HuH-7.5 (cell line): ENCODE measurements at regions not wholly inside any gene's neighbourhood (a gene's known extent, or its start where the extent isn't known, plus 50 kb on each side); places are given as distances from the start of the nearest gene placed in this dataset.
A peak's percentile ranks its signal among the peaks of the same experiment; 100 is the strongest.
"Not testable (repeated sequence)": the region's sequence is repeated elsewhere in the genome, so short reads cannot be mapped to it uniquely, and the experiment has no call there.

Experiments
- DNase-seq: peaks from one replicate; pipeline ENCODE4 v3.0.0; 2011; ENCODE audit warnings: low spot score

DNA sequence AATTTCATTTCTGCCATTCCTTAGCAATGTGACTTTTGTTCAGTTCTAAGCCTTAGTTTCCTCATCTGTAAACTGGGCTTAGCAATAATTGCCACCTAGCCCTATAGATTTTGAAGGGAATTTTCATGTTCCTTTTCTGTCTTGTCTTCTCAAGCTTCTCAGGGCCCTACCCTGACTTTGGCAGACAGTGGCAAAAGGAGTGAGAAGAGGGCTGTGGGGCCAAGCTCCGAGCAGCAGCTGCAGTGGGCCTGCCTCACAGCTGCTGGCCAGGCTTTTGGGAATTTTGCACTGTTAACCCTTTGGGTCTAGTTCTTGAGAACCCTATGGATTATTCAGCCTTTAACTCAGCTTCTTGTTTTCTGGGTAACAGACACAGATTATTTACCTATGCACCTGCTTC, 67.6 kb upstream of the IGSF1 start:
- DNase-seq, result no peak

- DNase-seq, result no peak
These were observed 70.5 kb upstream of the IGSF1 start for GRCh38 chrX:131359611-131360010.

- no peak for DNase-seq
These were observed 76.7 kb upstream of the IGSF1 start for GRCh38 chrX:131365766-131366165.

- no peak for DNase-seq
These were observed 77.3 kb upstream of the IGSF1 start for GRCh38 chrX:131366407-131366806.

DNA sequence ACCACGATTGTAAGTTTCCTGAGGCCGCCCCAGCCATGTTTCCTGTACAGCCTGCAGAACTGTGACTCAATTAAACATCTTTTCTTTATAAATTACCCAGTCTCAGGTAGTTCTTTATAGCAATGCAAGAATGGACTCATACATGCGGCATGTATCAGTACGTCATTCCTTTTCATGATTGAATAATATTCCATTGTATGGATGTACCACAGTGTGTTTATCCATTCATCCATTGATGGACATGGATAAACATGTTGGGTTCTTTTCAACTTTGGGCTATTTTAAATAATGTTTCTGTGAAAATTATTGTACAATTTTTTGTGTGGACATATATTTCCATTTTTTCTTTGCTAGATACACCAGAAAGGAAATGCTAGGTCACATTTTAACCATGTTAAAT, 99.2 kb upstream of the IGSF1 start:
- no peak for DNase-seq

- no peak for DNase-seq
These were observed 103.6 kb upstream of the IGSF1 start for GRCh38 chrX:131392666-131393065.

DNA sequence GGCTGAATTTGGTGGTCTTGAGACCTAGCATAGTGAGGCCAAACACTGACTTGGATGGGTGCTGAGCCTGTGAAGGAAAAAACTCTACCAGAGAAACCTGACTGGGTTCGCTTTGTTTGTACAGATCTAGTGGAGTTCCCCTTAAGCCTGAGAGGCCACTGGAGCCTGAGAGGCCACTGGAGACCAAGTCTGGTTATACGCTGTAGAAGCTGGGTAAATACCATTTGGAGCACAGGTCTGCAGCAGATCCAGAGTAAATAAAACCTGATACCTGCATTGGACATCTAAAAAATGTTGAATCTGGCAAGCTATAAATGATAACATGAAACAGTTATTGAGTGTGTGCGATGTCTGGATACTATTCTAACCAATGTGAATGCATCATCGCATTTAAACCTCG, 104.3 kb upstream of the IGSF1 start:
- DNase-seq, result no peak

GRCh38 chrX:131394384-131394783, 105.3 kb upstream of the IGSF1 start:
- no peak for DNase-seq

- no peak for DNase-seq
These were observed 108.8 kb upstream of the IGSF1 start for GRCh38 chrX:131397891-131398290.

DNA sequence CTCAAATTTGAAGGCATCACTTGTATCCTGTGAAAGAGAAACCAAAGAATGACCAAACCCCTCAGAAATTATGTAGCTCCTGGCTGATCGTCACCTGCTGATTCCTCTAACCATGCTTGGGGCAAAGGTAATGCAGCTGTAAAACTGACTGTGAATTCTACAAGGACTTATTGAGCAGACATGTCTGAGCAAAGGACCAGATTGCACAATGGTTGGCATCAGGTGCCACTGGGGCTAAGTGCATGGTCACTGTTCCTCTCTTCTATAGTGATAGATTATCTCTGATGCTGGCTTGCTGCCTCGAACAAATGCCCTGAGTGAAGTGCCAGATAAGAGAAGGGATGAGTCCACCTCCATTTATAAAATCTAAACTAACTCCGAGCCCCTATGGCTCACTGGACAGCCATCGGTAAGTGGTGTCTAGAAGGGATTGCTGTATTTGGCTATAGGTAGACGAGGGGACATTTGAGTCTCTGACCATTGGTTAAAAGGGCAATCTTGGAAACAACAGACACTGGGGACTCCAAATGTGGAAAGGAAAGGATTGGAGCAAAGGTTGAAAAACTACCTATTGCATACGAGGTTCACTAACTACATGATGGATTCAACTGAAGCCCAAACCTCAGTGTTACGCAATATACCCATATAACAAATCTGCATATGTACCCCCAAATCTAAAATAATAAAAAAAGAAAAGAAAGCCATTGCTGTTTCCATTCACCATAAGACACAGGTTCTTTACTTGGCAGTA, 110.7 kb upstream of the IGSF1 start:
- no peak for DNase-seq

- DNase-seq, result peak; percentile 6
These were observed 113.2 kb upstream of the IGSF1 start for GRCh38 chrX:131402124-131402811.

DNA sequence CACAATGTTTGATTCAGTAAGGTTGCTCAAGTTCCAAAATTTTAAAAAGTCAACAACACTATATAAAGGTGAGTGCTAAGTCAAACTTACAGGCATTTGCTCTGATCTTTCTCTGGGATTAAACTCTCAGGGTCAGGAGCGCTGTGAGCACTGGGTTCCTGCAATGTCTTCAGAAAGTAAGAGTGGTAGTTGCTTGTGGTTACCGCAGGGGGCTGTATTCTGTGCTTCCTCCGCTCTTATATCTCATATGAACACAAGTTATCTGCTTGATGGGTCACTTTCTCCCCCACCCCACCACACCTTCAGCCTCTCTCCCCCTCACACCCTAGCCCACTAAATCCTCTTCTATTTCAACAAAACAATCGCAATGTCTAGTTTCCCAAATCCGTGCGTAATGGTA, 116.4 kb upstream of the IGSF1 start:
- no peak for DNase-seq

DNA sequence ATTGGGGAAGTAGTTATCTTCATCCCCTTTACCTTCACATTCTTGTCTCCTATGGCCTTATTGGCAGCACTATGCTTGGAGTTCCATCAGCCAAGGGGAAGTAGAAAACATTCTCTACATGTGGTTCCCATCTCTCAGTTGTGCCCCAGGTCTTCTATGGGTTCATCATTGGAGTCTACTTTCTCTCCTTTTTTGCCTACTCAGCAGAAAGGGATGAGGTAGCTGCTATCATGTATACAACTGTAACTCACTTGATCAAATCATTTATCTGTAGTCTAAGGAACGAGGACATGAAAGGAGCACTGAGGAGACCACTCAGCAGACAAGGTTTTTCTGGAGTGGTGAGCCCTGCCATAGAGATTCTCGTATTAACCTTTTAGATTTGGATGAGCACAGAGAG, 119.0 kb upstream of the OR13H1 start:
- no peak for DNase-seq

DNA sequence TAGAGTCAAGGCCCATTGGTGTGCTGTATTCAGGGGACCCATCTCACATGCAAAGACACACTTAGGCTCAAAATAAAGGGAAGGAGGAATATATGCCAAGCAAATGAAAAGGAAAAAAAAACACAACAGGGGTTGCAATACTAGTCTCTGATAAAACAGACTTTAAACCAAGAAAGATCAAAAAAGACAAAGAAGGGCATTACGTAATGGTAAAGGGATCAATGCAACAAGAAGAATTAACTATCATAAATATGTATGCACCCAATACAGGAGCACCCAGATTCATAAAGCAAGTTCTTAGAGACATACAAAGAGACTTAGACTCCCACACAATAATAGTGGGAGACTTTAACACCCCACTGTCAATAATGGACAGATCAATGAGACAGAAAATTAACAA, 113.4 kb upstream of the OR13H1 start:
- DNase-seq, result not testable (repeated sequence)

GRCh38 chrX:131441033-131441432, 102.8 kb upstream of the OR13H1 start:
- DNase-seq, result no peak

DNA sequence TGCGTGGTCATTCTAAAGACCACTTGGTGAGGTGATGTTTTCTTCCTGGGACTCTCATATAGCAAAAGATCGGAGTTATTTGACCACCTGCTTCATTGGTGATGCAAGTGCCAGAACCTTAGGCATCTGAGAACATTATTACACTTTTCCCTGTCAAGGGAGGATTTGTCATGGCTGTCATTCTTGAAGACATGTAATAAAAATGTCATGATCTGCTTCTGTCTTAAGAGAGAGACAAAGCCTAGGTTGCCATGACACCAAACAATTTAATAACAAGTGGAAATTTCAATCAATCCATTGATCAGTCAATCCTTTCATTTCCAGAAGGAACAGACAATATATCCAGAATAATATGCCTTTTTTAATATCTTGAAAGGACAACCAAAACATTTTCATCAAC, 97.9 kb upstream of the OR13H1 start:
- DNase-seq, result no peak

GRCh38 chrX:131461855-131462254, 82.0 kb upstream of the OR13H1 start:
- DNase-seq, result not testable (repeated sequence)

DNA sequence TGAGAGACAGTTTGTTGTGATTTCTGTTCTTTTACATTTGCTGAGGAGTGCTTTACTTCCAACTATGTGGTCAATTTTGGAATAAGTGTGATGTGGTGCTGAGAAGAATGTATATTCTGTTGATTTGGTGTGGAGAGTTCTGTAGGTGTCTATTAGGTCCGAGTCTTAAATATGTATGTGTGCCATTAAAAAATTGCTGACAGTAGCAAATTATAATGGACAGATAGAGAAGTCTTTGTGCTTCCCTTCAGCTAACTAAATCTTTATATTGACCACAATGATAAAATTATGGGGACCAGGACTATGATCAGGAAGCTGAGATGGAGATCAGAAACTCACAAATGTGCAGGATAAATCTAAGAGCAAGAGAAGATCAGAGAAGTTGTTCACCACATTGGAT, 70.1 kb upstream of the OR13H1 start:
- not testable (repeated sequence) for DNase-seq

- no peak for DNase-seq
These were observed 66.4 kb upstream of the OR13H1 start for GRCh38 chrX:131477498-131477897.
